Omental fat pad (tissue), 3 donors: ENCODE measurements at regions not wholly inside any gene's neighbourhood (a gene's known extent, or its start where the extent isn't known, plus 50 kb on each side); places are given as distances from the start of the nearest gene placed in this dataset.

Experiments
- ATAC-seq: fragments of 150-250 bp; one replicate; pipeline ENCODE4 v1.9.1; 2016; ENCODE audit warnings: mild to moderate bottlenecking, moderate library complexity; ENCODE audit not compliant: low FRiP score
- DNase-seq: peaks from one replicate; pipeline ENCODE4 v3.0.0-alpha.2; 2019; ENCODE audit warnings: low spot score
- CTCF ChIP-seq, 3 donors: fragments of 450-650 bp; IDR thresholded peaks; one replicate each; pipeline ENCODE4 v1.5.1; 2016 to 2017; ENCODE audit warnings: antibody characterized with exemption in 3 of 3, mild to moderate bottlenecking in 3 of 3, moderate library complexity in 2 of 3

- ATAC-seq (no peak), DNase-seq (no peak)
- no peak for TF ChIP-seq CTCF (IDR thresholded peaks at IDR 0.05)
Measured at GRCh38 chr3:132953683-132954082, 84.5 kb upstream of the TMEM108 start.

GRCh38 chr3:132927896-132928295, 110.3 kb upstream of the TMEM108 start:
- no peak for DNase-seq
- no peak for TF ChIP-seq CTCF (IDR thresholded peaks at IDR 0.05)
- ATAC-seq: no peak

GRCh38 chr3:132926098-132926497, 112.1 kb upstream of the TMEM108 start:
- ATAC-seq (no peak), DNase-seq (no peak)
- TF ChIP-seq CTCF (IDR thresholded peaks at IDR 0.05): no peak

GRCh38 chr3:132925256-132925930, 112.8 kb upstream of the TMEM108 start:
- TF ChIP-seq CTCF (IDR thresholded peaks at IDR 0.05): no peak
- DNase-seq: no peak
- no peak for ATAC-seq

GRCh38 chr3:132916096-132916495, 122.1 kb upstream of the TMEM108 start:
- TF ChIP-seq CTCF (IDR thresholded peaks at IDR 0.05): no peak
- ATAC-seq (no peak), DNase-seq (no peak)

GRCh38 chr3:132912416-132912753, 125.8 kb upstream of the TMEM108 start:
- no peak for ATAC-seq
- TF ChIP-seq CTCF (IDR thresholded peaks at IDR 0.05): no peak
- no peak for DNase-seq

- TF ChIP-seq CTCF (IDR thresholded peaks at IDR 0.05): no peak
- no peak for DNase-seq
- ATAC-seq: no peak
Measured at GRCh38 chr3:132911741-132912415, 126.3 kb upstream of the TMEM108 start.
